ENCODE measurements at regions not wholly inside any gene's neighbourhood (a gene's known extent, or its start where the extent isn't known, plus 50 kb on each side); places are given as distances from the start of the nearest gene placed in this dataset.

- TF ChIP-seq ZBTB33 (IDR thresholded peaks at IDR 0.05; ENCODE audit: extremely low read depth, insufficient replicate concordance, low read length) (no peak), TCF7L2 (IDR thresholded peaks at IDR 0.05; ENCODE audit: borderline replicate concordance, extremely low read depth, insufficient read depth, insufficient read length) (no peak), YY1 (IDR thresholded peaks at IDR 0.05; ENCODE audit: extremely low read depth, insufficient replicate concordance, low read depth, low read length) (no peak), CTCF (IDR thresholded peaks at IDR 0.05 in 2 of 3, conservative IDR thresholded peaks at IDR 0.05 in 1 of 3; ENCODE audit: borderline replicate concordance in 1 of 3, insufficient read depth in 1 of 3, low read depth in 2 of 3, low read length in 2 of 3) (no peak)
These were observed 55.5 kb upstream of the KLF4 start for GRCh38 chr9:107545036-107545435.

All from HCT116 (cell line).